GM12892 (cell line): ENCODE measurements at regions not wholly inside any gene's neighbourhood (a gene's known extent, or its start where the extent isn't known, plus 50 kb on each side); places are given as distances from the start of the nearest gene placed in this dataset.

ENCODE experiments used
- POLR2A ChIP-seq: IDR thresholded peaks from 2 replicates; pipeline ENCODE4 v1.6.1; 2011; ENCODE audit warnings: low read depth, low read length, control low read depth
- POLR2AphosphoS5 ChIP-seq: IDR thresholded peaks from 2 replicates; pipeline ENCODE4 v1.6.1; 2011; ENCODE audit warnings: low read depth, low read length, control low read depth
- TAF1 ChIP-seq: IDR thresholded peaks from 2 replicates; pipeline ENCODE4 v1.6.1; 2011; ENCODE audit warnings: low read depth, mild to moderate bottlenecking, control low read depth, low read length, borderline replicate concordance

GRCh38 chr4:157447195-157447594, 226.7 kb downstream of the GRIA2 start:
- TF ChIP-seq POLR2AphosphoS5 (no peak), POLR2A (no peak), TAF1 (no peak)
